ENCODE measurements at regions not wholly inside any gene's neighbourhood (a gene's known extent, or its start where the extent isn't known, plus 50 kb on each side); places are given as distances from the start of the nearest gene placed in this dataset.
"Not testable (repeated sequence)": the region's sequence is repeated elsewhere in the genome, so short reads cannot be mapped to it uniquely, and the experiment has no call there.

DNA sequence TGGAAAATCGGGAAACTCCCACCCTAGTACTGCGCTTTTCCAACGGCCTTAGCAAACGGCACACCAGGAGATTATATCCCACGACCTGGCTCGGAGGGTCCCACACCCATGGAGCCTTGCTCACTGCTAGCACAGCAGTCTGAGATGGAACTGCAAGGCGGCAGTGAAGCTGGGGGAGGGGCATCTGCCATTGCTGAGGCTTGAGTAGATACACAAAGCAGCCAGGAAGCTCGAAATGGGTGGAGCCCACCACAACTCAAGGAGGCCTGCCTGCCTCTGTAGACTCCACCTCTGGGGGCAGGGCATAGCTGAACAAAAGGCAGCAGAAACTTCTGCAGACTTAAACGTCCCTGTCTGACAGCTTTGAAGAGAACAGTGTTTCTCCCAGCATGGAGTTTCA, 77.8 kb upstream of the SMIM31 start:
- not testable (repeated sequence) for DNase-seq (ENCODE audit: low spot score)

DNA sequence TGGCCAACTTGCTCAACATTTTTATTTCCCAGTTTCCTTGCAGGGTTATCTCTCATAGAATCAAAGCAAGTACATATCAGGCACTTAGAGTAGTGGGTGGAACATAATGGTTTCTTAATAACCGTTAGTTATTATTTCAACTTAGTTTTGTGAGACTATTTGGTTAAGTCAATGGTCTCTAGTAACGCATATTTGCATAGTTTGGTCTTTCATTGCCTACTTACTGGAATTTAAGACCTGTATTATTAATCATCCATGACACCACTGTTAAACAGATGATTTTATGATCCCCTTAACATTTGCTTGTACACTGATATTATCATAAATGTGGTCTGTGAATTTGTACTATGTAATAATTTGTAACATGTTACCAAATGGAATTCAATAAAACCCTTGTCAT, 70.9 kb upstream of the SMIM31 start:
- no peak for DNase-seq (ENCODE audit: low spot score)

DNA sequence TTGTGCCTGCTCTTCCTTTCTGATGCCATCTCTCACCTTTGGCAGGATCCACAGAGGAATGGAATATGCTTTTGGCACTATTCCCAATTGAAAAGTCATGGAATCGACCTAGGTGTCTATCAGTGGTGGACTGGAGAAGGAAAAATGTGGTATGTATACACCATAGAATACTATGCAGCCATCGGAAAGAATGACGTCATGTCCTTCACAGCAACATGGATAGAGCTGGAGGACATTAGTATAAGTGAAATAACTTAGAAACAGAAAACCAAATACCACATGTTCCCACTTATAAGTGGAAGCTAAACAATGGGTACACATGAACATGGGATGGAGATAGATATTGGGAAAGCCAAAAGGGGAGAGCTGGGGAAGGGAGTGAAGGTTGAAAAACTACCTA, 58.3 kb upstream of the SMIM31 start:
- no peak for DNase-seq (ENCODE audit: low spot score)

DNA sequence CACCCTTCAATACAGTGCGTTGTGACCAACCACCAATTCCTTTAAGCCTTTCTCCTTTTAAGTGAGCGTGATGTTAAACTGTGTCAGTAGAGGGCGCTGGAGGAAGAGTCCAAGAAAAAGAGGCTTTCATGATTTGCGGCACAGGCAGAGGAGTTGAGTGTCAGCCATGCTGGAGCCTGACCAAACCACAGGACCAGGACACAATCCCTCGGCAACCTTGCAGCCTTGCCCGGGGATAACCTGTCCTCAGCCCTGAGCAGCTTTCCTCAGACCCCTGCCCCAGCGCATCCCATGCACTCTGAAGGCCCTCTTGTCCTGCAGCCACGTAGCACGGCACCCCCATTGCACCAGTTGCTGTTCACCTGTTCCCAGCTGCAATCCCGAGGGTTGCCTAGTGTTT, 53.5 kb upstream of the SMIM31 start:
- peak; percentile 4 for DNase-seq (ENCODE audit: low spot score)

DNA sequence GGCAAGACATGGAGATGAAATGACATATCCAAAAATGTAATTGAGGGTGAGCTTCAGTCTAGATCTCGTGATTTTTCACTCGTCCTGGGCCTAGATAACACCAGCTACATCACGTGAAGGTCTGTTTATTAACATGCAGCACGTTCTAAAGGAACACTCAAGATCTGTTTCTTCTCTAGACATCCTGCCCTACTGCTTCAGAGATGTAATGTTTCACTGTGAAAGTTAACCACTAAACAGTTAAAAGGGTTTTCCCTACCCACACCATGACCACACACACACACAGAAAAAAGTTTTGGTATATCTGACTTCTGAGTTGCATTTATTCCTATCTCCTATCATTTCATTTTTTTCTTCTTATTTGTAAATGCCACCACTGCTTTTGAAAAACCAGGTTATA, 52.3 kb upstream of the SMIM31 start:
- no peak for DNase-seq (ENCODE audit: low spot score)

Small RNA genes in the stretch of these regions (small RNA-seq; reads per million reads assigned to genes)
- 0 reads per million in 2 experiments for gene AC074198.2
- 0 reads per million in 2 experiments for gene RNU6-284P
